ENCODE measurements at regions not wholly inside any gene's neighbourhood (a gene's known extent, or its start where the extent isn't known, plus 50 kb on each side); places are given as distances from the start of the nearest gene placed in this dataset.

DNA sequence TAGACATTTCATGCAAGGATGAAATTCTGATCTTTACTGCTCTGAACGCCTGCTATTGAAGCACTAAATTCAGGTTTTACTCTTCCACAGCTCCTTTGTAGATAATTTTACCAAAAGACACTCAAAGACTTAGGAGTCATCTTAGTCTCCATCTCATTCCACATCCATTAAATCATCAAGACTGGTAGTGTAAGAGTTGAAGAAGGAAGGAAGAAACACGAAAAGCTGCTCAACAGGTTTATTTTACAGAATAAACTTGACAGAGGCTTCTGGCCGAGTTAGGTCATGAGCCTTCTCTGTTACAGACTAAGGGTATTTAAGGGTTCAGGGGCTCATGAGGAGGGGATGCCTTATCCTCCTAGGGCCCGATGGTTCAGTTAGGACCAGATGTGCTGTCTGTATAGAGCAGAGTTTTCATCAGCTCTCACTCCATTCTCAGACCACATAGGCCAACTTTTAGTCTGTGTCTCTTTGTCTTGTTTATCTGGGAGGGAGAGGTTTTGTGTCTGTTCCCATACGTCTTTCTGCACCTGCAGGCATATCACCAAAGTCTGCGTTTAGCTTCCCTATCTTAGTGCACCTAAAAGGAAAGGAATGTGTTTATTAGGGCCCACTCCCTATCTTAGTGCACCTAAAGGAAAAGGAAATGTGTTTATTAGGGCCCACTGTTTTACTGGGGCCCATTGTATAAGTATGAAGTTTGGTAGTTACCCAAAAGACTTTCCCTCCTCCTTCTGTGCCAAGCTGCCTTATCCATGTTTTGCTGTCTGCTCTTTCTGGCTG is 57.4 kb upstream of the RGS18 start:
- TF ChIP-seq CTCF (IDR thresholded peaks at IDR 0.05; ENCODE audit: unreplicated experiment) = no peak
- no peak overlapping the region for H3K4me3 Mint-ChIP-seq (ENCODE audit: low read depth)
- no peaks in the 10 kb centered on the region for H3K27me3 Mint-ChIP-seq

DNA sequence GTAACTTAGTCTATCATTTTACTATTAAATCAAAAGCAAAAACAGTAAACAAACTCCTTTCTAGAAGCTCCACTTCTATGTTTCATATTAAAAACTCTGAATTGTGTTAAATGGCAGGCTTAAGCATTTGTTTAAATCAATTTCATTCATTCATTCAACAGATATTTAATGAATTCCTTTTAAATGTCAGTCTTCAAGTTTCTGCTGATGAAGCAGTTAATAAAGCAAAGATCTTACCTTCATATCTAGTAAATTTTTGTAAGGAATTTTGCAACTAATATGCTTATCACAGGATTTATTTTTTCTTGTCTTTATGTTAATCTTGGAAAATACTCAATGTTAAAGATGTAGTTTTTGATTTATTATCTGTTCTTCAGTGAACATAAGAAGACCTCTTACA is 54.1 kb upstream of the RGS18 start:
- Mint-ChIP-seq H3K9me3 (ENCODE audit: low read depth) (no peaks in the 10 kb centered on the region), H3K36me3 (ENCODE audit: insufficient read depth) (no peaks in the 10 kb centered on the region), H3K4me1 (ENCODE audit: low read depth) (no peaks in the 10 kb centered on the region), H3K27me3 (no peaks in the 10 kb centered on the region), H3K27ac (no peak overlapping the region), H3K4me3 (ENCODE audit: low read depth) (no peak overlapping the region)
- no peak for TF ChIP-seq CTCF (IDR thresholded peaks at IDR 0.05; ENCODE audit: unreplicated experiment)
- DNase-seq (ENCODE audit: low spot score, unreplicated experiment) = no peak

More for the DNA sequence above, 57.4 kb upstream of the RGS18 start:
- H3K9me3 Mint-ChIP-seq (ENCODE audit: low read depth) = no peaks in the 10 kb centered on the region
- H3K4me1 Mint-ChIP-seq (ENCODE audit: low read depth) = no peaks in the 10 kb centered on the region
- no peak for DNase-seq (ENCODE audit: low spot score, unreplicated experiment)
- H3K27ac Mint-ChIP-seq = no peak overlapping the region
- H3K36me3 Mint-ChIP-seq (ENCODE audit: insufficient read depth) = no peaks in the 10 kb centered on the region

GRCh38 chr1:192104852-192105251 is 53.4 kb upstream of the RGS18 start:
- no peaks in the 10 kb centered on the region for H3K27me3 Mint-ChIP-seq
- no peak overlapping the region for H3K27ac Mint-ChIP-seq
- no peaks in the 10 kb centered on the region for H3K36me3 Mint-ChIP-seq (ENCODE audit: insufficient read depth)
- DNase-seq (ENCODE audit: low spot score, unreplicated experiment) = no peak
- TF ChIP-seq CTCF (IDR thresholded peaks at IDR 0.05; ENCODE audit: unreplicated experiment) = no peak
- H3K4me1 Mint-ChIP-seq (ENCODE audit: low read depth) = no peaks in the 10 kb centered on the region
- H3K4me3 Mint-ChIP-seq (ENCODE audit: low read depth) = no peak overlapping the region
- H3K9me3 Mint-ChIP-seq (ENCODE audit: low read depth) = no peaks in the 10 kb centered on the region

DNA sequence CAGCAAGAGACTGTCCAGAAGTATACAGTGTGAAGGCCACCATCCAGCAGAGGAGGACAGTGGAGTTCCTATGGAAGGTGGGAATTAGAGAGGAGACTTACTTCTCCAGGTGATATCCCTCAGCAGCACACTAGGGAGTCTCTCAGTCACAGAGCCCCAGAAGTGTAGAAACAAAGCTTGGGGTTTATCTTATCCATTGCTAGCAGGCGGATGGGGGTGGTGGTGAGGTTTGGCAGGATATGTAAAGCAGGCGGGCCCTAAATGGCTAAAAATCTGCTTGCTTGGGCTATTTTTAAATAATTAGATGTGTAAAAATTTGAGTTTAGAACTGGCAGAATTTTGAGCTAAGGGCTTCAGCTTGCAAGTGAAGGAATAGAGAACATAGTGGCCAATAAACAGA is 50.1 kb upstream of the RGS18 start:
- Mint-ChIP-seq H3K4me3 (ENCODE audit: low read depth) (no peak overlapping the region), H3K36me3 (ENCODE audit: insufficient read depth) (no peaks in the 10 kb centered on the region), H3K27me3 (no peaks in the 10 kb centered on the region), H3K27ac (no peak overlapping the region), H3K4me1 (ENCODE audit: low read depth) (no peaks in the 10 kb centered on the region), H3K9me3 (ENCODE audit: low read depth) (no peaks in the 10 kb centered on the region)
- DNase-seq (ENCODE audit: low spot score, unreplicated experiment) = no peak
- TF ChIP-seq CTCF (IDR thresholded peaks at IDR 0.05; ENCODE audit: unreplicated experiment) = no peak

All from progenitor cell of endocrine pancreas (in vitro differentiated cells).